NCI-H2107 treated with DMSO at 0.1 percent for 48 hours (cell line): ENCODE measurements at regions not wholly inside any gene's neighbourhood (a gene's known extent, or its start where the extent isn't known, plus 50 kb on each side); places are given as distances from the start of the nearest gene placed in this dataset.
"Not testable (repeated sequence)": the region's sequence is repeated elsewhere in the genome, so short reads cannot be mapped to it uniquely, and the experiment has no call there.

Experiments
- DNase-seq: peaks from one replicate; lab custom pipeline; 2025; ENCODE audit not compliant: unreplicated experiment; lab: John Stamatoyannopoulos, UW

DNA sequence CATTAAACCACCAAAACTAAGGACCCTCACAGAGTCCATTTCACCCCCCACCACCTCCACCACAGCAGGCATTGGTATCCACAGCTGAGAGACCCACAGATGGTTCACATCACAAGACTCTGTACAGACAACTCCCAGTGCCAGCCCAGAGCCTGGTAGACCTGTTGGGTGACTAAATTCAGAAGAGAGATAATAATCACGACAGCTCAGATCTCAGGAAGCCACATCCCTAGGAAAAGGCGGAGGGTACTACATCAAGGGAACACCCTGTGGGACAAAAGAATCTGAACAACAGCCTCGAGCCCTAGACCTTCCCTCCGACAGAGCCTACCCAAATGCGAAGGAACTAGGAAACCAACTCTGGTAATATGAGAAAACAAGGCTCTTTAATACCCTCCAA lies 51.4 kb upstream of the TMEM45B start:
- not testable (repeated sequence) for DNase-seq
